HG02798 (cell line): ENCODE measurements at regions not wholly inside any gene's neighbourhood (a gene's known extent, or its start where the extent isn't known, plus 50 kb on each side); places are given as distances from the start of the nearest gene placed in this dataset.

Experiments
- ATAC-seq: cut with Tn5 transposase; IDR thresholded peaks from one replicate; pipeline ENCODE4 v1.9.1; 2021; ENCODE audit warnings: mild to moderate bottlenecking; ENCODE audit not compliant: unreplicated experiment, poor library complexity

DNA sequence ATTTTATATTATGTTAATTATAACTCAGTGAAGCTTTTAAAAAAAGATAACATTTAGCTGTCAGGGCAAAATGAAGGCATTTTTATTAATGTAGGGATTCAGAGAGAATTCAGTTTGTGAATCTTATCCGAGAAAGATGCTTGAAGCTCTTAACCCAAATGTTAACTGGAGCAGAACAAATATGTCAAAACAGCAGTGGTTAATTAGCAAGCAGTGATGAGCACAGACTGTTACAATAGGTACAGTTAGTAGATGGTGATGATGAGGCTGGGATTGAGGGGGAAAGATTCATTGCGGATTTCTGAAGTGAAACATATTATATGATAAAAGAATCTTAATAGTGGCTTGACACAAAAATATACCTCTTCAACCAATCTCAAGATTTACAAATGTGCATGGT lies 356.7 kb downstream of the DIRAS2 start:
- ATAC-seq, result no peak

DNA sequence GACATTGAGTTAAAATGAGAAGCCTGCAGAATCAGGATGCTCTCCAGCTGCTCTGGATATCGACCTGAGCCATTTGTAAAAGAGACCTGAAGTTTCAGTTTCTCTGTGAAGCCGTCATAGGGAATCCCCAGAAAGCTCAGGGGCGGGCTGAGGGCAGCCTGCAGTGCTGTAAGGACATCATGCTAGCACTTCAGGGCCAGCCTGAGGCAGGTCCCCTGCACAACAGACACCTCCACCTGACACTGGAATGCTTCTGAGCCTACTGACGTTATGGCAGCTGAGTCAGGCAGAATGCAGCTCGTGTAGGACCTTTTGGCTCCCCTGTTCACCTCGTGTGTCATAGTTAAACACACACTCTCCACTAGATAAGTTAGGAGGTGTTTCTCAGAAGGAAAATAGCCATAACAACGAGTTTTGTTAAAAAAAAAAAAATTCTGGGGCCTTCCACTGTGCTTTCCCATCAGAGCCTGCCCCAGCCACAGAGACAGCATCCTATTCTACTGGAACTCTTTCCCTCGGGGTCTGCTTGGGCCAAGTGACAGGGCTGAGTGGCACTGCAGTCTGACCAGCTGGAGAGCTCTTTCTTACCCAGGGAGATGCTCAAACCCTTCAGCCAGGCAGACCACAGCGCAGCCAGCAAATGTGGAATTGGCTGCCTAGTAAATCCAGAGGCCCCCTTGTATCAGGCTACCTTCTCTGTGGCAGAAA lies 354.9 kb downstream of the DIRAS2 start:
- peak; percentile 96 for ATAC-seq

DNA sequence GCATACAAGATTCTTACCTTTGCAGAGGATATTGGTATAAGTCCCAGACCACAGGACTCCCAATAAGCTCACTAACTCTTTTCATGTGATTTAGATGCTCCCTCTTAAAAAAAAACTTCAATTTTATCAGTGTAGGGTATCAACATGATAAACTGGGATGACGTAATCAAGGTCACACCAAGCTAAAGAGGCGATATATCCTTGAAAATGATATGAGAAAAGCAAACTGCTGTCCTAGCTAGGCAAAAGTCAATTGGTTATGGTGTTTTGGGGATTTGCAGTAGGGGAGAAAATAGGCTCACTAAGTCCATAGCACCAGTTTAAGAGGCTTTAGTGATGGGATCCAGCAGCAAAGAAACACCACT lies 354.4 kb downstream of the DIRAS2 start:
- no peak for ATAC-seq

DNA sequence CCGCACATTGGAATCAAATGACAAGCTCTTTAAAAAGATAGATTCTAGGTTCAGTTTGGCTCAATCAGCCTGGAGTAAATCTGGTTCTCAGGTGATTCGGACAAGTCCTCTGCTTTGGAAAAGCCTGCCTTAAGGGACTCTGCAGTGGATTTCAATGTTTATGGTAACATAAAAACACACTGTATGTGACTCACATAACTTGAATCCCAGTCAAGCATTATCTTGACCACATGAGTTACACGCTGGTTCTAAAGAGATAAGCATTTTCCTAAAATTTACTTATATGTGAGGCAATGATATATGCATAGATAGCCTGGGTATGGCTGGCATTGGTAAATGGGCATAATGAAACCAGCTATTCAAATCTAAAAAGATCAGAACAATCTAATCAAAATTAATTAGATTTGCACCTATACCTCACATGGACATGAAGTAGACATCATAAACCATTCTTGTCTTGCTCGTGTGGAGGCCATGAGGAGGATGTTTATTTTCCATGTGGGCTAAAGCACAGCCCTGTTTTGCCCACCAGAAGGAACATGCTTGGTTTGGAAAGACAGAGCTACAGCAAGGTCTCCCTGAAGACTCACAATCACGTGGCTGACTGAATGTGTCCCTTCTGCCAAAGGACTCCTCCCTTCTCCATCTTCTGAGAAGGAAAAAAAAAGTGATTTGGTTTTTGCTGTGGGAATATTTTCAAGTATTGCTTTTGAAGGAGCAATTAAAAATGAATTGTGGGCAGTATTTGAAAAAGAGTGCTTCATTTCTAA lies 351.7 kb downstream of the DIRAS2 start:
- no peak for ATAC-seq

DNA sequence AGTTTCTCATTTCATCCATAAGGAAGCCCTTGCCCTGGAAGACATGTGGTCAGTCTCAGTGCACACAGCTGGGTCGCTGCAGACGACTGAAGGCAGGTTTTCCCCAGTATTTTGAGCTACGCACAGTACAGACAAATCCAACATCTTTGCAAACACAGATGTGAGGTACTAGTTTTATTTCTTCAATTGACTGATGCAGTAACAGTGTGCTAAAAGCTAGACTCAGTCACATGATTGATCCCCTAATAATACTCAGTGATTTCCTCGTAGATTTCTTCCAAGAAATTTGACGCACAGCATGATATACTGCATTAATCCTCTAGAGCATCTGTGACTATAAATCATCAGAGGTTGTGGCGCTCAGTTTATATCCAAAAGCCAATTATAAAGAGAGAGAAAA lies 346.1 kb downstream of the DIRAS2 start:
- ATAC-seq, result no peak

DNA sequence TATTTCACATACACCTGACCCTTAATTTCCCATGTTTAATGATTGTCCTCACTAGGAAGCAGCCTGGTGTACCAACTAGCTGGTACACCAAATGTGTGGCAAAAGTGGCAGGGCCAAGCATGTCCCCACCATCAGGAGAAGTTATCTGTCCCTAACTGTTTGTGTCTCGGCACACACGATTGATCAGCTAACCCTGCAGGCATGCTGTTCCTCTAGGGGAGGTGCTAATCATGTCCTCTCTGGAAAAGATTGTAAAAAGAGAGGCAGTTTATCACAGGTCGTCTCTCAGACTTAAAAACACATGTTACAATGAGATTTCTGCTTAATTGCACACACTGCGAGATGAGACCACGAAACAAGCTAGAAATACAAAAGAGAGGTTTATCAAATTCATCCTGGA lies 342.7 kb downstream of the DIRAS2 start:
- ATAC-seq, result no peak

DNA sequence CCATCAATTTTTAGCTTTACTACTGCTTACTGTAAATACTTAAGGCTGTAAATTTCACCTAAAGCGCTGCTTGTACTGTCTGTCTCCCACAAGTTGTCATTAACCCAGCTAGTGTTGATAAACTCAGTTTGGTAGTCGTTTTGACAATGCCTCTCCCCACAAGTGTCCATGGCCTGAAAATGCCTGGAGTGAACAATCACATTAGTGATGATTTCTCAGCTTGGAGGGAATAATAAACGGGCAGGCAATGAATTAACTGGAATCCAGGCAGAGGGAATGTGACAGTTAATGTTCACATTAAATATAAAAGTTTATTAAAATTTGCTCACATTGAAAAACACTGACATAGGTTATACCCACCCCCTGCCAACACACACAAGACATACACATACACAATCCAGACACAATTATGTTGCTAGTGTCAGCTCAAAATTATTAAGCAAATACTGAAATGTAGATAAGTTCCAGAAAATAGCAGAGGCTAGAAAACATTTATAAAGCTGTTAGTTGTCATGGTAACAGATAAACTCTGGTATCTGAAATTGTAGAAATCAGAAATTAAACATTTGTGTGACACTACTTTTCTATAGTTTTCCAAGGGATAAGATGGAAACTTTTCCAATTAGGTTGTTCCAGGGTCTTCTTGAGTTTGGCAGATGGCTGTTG lies 341.9 kb downstream of the DIRAS2 start:
- ATAC-seq, result no peak

DNA sequence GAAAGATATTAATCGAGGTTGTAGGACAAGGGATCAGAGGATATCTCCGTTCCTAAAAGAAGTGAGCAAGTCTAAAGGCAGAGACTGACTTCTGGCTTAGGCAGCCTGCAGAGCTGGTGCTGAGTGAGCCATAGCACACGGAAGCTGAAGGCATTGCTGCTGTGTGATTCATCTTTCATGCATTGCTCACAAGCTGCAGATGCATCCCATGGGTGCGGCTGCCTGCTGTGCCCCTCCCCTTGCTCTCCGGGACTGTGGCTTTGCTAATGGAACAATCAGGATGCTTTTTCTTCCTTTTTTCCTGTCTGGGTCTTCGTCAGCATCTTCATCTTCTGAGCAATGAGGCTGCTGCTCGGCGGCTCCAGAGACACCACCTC lies 341.4 kb downstream of the DIRAS2 start:
- no peak for ATAC-seq

DNA sequence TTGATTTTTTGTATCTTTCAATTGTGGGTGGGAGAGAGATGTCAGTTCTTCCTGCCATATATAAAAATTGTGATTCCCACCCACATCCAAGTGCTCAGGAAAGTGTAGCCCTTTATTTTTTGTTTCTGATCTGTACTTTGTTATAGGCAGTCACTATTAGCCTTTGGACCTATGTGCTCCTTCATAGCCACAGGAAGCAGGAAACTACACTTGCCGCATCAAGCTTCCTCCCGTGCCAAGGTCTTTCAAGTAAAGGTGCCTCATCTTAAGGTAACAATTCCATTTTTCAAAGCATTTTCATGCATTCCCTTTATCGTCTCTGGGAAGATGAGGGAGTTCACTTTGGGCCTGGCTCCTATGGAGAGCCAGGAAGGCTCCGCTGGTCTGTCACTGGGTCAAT lies 339.0 kb downstream of the DIRAS2 start:
- ATAC-seq, result no peak

DNA sequence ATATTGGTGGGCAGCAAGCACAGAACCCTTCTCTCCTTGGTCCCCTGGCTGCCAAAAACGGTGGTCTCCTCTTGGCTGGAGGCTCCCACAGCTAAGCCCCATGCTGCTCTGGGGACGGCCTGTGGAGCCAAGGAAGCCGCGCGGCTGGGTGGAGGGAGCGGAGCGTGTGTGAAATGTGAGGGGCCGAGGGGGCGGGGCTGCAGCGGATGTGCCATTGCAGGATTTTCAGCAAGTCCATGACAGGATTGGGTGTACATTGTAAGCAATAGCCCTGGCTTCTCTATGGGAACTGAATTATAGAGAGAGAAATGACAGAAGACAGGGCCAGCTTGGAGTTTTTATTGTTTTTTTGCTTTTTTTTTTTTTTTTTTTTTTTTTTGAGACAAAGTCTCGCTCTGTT lies 336.5 kb downstream of the DIRAS2 start:
- no peak for ATAC-seq

DNA sequence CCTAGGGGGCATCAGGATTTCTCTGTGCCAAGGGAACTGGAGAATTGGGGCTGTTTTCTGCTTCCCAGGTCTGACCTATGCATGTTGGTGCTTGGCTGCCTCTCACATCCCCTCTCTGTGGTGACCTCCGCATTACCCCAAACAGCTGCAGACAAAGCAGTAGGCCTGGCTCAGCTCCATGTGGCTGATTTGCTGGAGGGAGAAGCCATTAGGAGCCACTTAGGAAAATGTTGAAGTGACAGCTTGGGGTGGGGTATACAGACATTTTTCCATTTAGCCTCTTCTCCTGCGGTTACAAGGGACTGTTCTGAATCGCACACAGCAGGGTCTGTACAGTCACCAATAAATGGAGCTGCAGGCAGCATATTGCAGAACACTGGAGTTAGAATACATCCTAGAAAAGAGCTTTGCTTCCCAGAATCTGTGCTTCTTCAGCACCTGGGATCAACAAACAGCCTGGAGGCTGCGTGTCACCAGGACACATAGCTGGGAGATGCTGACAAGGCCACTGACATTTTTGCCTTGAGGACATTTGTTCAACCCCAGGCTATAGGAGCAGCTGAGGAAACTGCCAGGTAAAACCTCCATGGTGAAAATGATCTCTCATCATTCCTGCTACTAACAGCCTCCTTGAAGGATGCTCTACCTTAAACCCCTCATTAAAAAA lies 335.3 kb downstream of the DIRAS2 start:
- ATAC-seq, result no peak

DNA sequence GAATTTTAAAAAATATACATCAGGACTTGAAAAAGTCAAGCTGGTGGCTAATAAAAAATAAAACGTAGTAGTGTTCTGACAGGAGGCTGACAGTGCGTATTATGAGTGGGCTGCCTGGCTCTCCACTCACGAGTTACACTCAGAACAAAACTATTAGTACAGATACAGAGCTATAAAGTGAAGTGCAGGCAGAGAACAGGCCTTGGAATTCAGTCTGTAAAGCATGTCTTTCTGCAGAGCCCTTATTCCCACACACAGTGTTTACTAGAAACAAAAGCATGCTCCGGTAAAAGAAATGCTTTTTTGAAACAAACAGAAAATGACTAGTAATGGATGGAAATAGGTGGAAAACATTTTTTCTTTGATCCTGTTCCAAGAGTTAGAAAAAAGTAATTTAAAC lies 334.7 kb downstream of the DIRAS2 start:
- no peak for ATAC-seq

DNA sequence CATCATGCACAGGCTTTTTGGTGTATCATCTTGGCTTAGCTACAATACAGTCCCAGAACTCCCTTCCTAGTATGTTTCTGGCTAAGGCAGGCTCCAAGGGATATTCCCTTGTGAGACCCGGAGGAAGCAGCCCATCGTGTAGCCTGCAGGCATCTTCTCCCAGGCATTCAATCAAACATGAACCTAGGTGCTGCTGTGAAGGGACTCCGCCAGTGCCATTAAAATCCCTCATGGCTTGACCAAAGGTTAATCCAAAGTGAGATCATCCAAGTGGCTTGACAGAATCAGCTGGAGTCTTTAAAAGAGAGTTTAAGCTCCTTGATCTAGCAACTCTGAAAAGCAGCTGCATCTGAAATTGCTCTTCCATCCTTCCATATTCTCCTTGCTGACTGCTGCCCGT lies 333.9 kb downstream of the DIRAS2 start:
- no peak for ATAC-seq

DNA sequence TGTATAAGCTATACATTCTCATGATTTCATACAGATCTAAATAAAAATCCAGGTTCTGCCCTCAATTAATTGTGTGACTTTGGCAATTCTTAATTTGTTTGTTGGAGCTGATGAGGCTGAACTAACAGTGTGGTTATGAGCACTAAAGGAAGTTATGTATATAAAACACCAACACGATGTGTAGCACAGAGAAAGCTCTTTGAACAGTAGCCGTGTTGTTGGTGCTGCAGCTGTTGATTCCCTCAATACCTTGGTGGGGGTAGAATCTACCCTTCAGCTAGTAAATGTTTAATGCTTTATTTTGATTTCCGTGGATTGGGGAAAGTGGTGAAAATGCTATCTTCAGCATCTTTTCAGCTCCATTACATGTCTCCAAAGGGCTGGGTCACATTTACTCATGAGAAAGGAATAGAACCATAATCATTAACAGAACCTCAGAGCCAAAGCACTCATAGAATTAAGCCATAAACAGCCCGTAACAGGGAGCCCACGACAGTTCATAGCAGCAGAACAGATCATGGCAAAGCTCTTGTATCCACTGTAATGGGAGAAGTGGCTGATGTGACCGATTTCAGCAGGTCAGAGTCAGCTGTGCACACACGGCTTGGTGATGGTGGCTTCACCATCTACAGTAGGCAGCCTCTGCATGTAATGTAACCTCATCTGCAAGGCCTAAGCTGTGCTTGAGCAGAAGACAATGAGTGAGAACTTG lies 332.7 kb downstream of the DIRAS2 start:
- ATAC-seq, result no peak

DNA sequence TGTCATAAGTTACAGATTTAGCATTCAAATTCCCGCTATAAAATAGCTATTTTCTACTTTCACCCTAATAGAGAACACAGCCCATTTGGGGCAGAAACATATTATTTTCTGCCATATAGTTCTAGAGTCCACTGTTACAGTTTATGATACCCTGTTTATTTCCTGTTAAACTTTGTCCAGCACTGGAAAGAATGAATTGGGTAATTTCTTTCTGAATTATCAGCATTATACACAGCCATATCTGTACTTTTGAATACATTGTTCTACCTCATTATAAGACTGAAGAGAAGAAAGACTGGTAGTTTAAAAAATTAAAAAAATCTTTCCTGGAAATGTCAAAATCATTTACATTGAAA lies 332.1 kb downstream of the DIRAS2 start:
- no peak for ATAC-seq

DNA sequence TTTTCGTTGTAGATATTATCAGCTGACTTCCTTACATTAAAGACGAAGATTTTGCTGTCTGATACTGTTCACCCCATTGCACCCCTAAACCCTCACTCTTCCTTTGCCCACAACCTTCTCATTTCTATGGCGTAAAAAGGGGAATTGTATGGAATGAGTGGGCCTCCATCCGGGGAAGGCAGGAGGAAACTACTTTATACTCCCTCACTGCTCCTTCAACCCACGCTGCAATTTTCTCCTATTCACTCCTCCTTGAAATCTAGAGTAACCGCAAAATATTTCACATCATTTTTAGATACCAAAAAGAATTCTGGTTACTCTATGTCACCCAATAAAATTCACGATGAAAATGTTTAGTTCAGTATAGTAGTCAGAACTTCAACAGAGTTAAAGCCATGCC lies 330.8 kb downstream of the DIRAS2 start:
- ATAC-seq, result no peak

DNA sequence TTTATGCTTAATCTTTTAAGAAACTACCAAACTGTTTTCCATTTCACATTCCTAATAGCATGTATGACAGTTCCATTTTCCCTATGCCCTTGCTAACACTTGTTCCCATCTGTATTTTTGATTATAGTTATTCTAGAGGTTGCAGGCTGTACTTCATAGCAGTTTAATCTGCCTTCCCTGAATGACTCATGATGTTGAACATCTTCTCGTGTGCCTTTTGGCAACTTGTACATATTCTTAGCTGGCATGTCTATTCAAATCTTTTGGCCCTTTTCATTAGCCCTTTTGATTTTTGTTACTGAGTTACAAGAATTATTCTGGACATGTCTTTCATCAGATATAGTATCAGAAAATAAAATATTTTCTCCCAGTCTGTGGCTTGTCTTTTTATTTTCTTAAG lies 320.3 kb downstream of the DIRAS2 start:
- ATAC-seq, result no peak

DNA sequence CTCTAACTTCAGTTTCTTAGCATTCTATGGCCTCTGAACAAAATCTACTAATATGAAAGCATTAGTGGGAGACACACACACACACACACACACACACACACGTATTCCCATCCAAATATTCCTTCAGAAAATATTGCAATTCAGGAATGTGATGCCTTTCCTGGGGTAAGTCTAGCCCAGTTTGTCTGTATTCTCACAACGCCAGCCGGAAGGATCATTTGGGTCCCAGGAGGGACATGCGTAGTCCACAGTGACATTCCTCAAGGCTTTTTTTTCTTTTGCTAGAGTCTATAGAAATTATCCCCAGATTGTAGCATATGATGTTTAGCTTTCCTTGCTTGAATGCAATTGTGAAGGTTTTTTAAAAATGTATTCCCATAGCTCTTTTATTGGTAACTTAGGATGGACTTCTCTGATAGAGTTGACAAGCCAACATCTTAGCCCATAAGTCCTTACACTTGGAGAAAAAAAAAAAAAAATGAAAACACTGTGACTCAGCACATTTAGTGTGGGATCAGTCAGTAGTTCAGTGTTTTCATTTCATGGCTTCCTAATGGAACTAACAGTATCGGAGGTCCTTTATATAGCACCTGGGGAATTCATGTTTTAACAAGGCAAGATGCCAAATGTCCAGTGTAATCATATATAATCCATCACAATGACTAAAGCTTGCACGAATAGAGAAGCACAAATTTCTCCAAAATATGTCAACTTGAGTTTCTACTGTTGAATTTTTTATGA lies 316.5 kb downstream of the DIRAS2 start:
- no peak for ATAC-seq

DNA sequence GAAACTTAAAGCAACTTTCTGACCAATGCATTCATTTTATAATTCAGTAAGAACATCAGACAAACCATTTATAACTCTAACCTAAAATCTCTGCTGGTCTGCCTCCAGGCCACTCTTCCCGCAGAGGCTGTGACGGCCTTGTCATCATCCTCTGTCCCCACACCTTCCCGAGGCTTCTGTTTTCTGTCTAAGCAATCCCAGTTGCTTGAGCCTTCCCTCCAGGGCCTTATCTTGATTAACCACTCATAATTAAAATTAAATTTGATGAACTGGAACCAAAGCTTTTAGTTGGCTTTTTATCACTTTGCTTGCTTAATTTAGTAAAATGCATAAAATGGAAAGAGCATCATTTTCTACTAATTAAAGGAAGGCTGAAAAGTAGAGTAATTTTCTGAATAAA lies 312.4 kb downstream of the DIRAS2 start:
- no peak for ATAC-seq
